H1 (cell line): ENCODE measurements at regions not wholly inside any gene's neighbourhood (a gene's known extent, or its start where the extent isn't known, plus 50 kb on each side); places are given as distances from the start of the nearest gene placed in this dataset.

ENCODE experiments used
- CTCF ChIA-PET: fragments of 300-600 bp; sonication (Branson Sonifier 250); formaldehyde crosslinking; loops from one replicate; lab custom pipeline; 2021; ENCODE audit not compliant: partially characterized antibody; lab: Charles Lee
- POLR2A ChIA-PET: fragments of 300-600 bp; sonication (Branson Sonifier 250); formaldehyde crosslinking; loops from one replicate; lab custom pipeline; 2021; ENCODE audit warnings: inconsistent platforms; ENCODE audit not compliant: partially characterized antibody; lab: Charles Lee
- DNase-seq, 2 experiments: peaks; one replicate each; pipeline versions ENCODE4 v3.0.0 to v3.0.0-alpha.2; 2010 to 2022; ENCODE audit warnings: low spot score in 2 of 2, low read depth in 1 of 2, mixed read lengths in 1 of 2
- FAIRE-seq: peaks from 2 replicates; lab custom pipeline; 2011; peaks lifted over from hg19 to GRCh38; lab: Jason Lieb, UNC
- H2AFZ ChIP-seq: 2 replicates; pipeline ENCODE4 v1.8.1; 2012; ENCODE audit warnings: low read length, inconsistent platforms
- H2AK5ac ChIP-seq: 2 replicates; pipeline ENCODE4 v1.6.1; 2013; ENCODE audit warnings: low read depth, low read length
- H2BK120ac ChIP-seq: replicated peaks from 2 replicates; pipeline ENCODE3; 2013; ENCODE audit warnings: low read depth, low read length, inconsistent platforms
- H2BK12ac ChIP-seq: 2 replicates; pipeline ENCODE4 v1.6.1; 2013; ENCODE audit warnings: low read depth, low read length
- H2BK15ac ChIP-seq: 2 replicates; pipeline ENCODE4 v1.6.1; 2013; ENCODE audit warnings: low read length
- H2BK20ac ChIP-seq: 2 replicates; pipeline ENCODE4 v1.6.1; 2013; ENCODE audit warnings: low read length
- H2BK5ac ChIP-seq: 2 replicates; pipeline ENCODE4 v1.6.1; 2013; ENCODE audit warnings: low read depth, low read length
- H3K14ac ChIP-seq: 2 replicates; pipeline ENCODE4 v1.6.1; 2013; ENCODE audit warnings: inconsistent platforms; ENCODE audit not compliant: insufficient read length
- H3K18ac ChIP-seq: 2 replicates; pipeline ENCODE4 v1.6.1; 2013; ENCODE audit warnings: low read length; ENCODE audit errors: extremely low read depth
- H3K23ac ChIP-seq: 2 replicates; pipeline ENCODE4 v1.6.1; 2013; ENCODE audit warnings: inconsistent platforms; ENCODE audit not compliant: insufficient read length
- H3K23me2 ChIP-seq: 2 replicates; pipeline ENCODE4 v1.6.1; 2013; ENCODE audit warnings: low read depth, low read length
- H3K27ac ChIP-seq: 2 replicates; pipeline ENCODE4 v1.6.1; 2011; ENCODE audit warnings: low read depth, low read length, inconsistent platforms
- H3K27me3 ChIP-seq, 4 experiments: replicated peaks in 1 of 4; 1 replicate in 1 of 4; 2 replicates in 3 of 4; pipeline versions ENCODE4 v1.6.1 to v1.8.1; 2011 to 2013; ENCODE audit warnings: low read length in 3 of 4, mild to moderate bottlenecking in 3 of 4, inconsistent platforms in 2 of 4, mixed read lengths in 2 of 4, moderate library complexity in 1 of 4; ENCODE audit not compliant: control insufficient read depth in 3 of 4, insufficient read depth in 3 of 4; ENCODE audit errors: extremely low read depth in 1 of 4
- H3K36me3 ChIP-seq, 4 experiments: 2 replicates each; pipeline versions ENCODE4 v1.6.1 to v1.8.1; 2011 to 2013; ENCODE audit warnings: mild to moderate bottlenecking in 4 of 4, low read length in 3 of 4, moderate library complexity in 2 of 4, control low read depth in 1 of 4, inconsistent platforms in 1 of 4; ENCODE audit not compliant: insufficient read depth in 4 of 4, control insufficient read depth in 2 of 4
- H3K4ac ChIP-seq: replicated peaks from 2 replicates; pipeline ENCODE3; 2013; ENCODE audit warnings: low read length, low read depth, mixed read lengths, inconsistent platforms; ENCODE audit not compliant: insufficient read length
- H3K4me1 ChIP-seq, 4 experiments: replicated peaks in 1 of 4; 1 replicate in 1 of 4; 2 replicates in 3 of 4; pipeline versions ENCODE4 v1.6.1 to v1.8.1; 2011 to 2013; ENCODE audit warnings: low read length in 3 of 4, inconsistent platforms in 2 of 4, mixed read lengths in 1 of 4; ENCODE audit not compliant: insufficient read depth in 4 of 4, control insufficient read depth in 3 of 4
- H3K4me2 ChIP-seq, 2 experiments: 2 replicates each; pipeline versions ENCODE4 v1.6.1 to v1.8.1; 2011 to 2013; ENCODE audit warnings: low read depth in 2 of 2, low read length in 2 of 2, control low read depth in 1 of 2, inconsistent platforms in 1 of 2, mild to moderate bottlenecking in 1 of 2; ENCODE audit not compliant: insufficient read depth in 1 of 2
- H3K4me3 ChIP-seq, 4 experiments: fragments of 200-600, 300-600 bp in 1 of 4; sonication (generic), shearing (Covaris generic), sonication (Bioruptor Twin) in 1 of 4; 2 replicates each; pipeline versions ENCODE4 v1.5.1 to v1.8.1; 2011 to 2016; ENCODE audit warnings: low read length in 4 of 4, low read depth in 3 of 4, control low read depth in 2 of 4, inconsistent platforms in 2 of 4, mild to moderate bottlenecking in 2 of 4, mixed read lengths in 1 of 4, moderate library complexity in 1 of 4; ENCODE audit not compliant: insufficient read depth in 2 of 4; ENCODE audit errors: extremely low read depth in 1 of 4
- H3K56ac ChIP-seq: replicated peaks from 2 replicates; pipeline ENCODE3; 2013; ENCODE audit warnings: low read depth, mild to moderate bottlenecking, mixed read lengths, low read length, inconsistent platforms; ENCODE audit not compliant: insufficient read length
- H3K79me1 ChIP-seq: 2 replicates; pipeline ENCODE4 v1.6.1; 2013; ENCODE audit warnings: low read depth, low read length, control low read depth
- H3K79me2 ChIP-seq, 2 experiments: 2 replicates each; pipeline versions ENCODE4 v1.6.1 to v1.8.1; 2012 to 2013; ENCODE audit warnings: low read length in 2 of 2, mild to moderate bottlenecking in 2 of 2, inconsistent platforms in 1 of 2; ENCODE audit not compliant: insufficient read depth in 2 of 2, control insufficient read depth in 1 of 2
- H3K9ac ChIP-seq, 4 experiments: replicated peaks in 1 of 4; 1 replicate in 1 of 4; 2 replicates in 3 of 4; pipeline versions ENCODE4 v1.6.1 to v1.8.1; 2011 to 2013; ENCODE audit warnings: low read depth in 3 of 4, low read length in 3 of 4, control low read depth in 2 of 4, mild to moderate bottlenecking in 2 of 4, moderate library complexity in 2 of 4, inconsistent platforms in 1 of 4; ENCODE audit errors: extremely low read depth in 1 of 4
- H3K9me3 ChIP-seq, 2 experiments: 2 replicates each; pipeline versions ENCODE4 v1.6.1 to v1.8.1; 2012 to 2013; ENCODE audit warnings: mild to moderate bottlenecking in 2 of 2, moderate library complexity in 2 of 2, control low read depth in 1 of 2, inconsistent platforms in 1 of 2, low read depth in 1 of 2, low read length in 1 of 2, mixed read lengths in 1 of 2; ENCODE audit not compliant: insufficient read depth in 2 of 2
- H4K20me1 ChIP-seq, 2 experiments: replicated peaks in 1 of 2; 2 replicates each; pipeline versions ENCODE3 to v1.8.1; 2011 to 2013; ENCODE audit warnings: inconsistent platforms in 2 of 2, low read length in 2 of 2, mild to moderate bottlenecking in 1 of 2; ENCODE audit not compliant: insufficient read depth in 2 of 2, control insufficient read depth in 1 of 2
- H4K5ac ChIP-seq: 2 replicates; pipeline ENCODE4 v1.6.1; 2013; ENCODE audit warnings: low read length, low read depth, mixed read lengths, inconsistent platforms; ENCODE audit not compliant: insufficient read length
- H4K8ac ChIP-seq: 2 replicates; pipeline ENCODE4 v1.8.0; 2013; ENCODE audit warnings: mild to moderate bottlenecking, moderate library complexity, low read length, inconsistent platforms; ENCODE audit not compliant: insufficient read depth; ENCODE audit errors: extremely low read depth
- H4K91ac ChIP-seq: replicated peaks from 2 replicates; pipeline ENCODE3; 2013; ENCODE audit warnings: low read length, mixed read lengths, inconsistent platforms; ENCODE audit not compliant: insufficient read length
- ASH2L ChIP-seq: fragments of 200-600, 300-600 bp; sonication (generic); IDR thresholded peaks from one replicate; pipeline ENCODE4 v1.7.1; 2017; ENCODE audit warnings: low read length
- BRCA1 ChIP-seq: IDR thresholded peaks from 2 replicates; pipeline ENCODE4 v1.6.1; 2012; ENCODE audit warnings: low read depth, low read length, improper control_type of control experiment
- CHD1 ChIP-seq: IDR thresholded peaks from 2 replicates; pipeline ENCODE4 v1.6.1; 2012; ENCODE audit warnings: low read depth, low read length, improper control_type of control experiment
- FOSL1 ChIP-seq: IDR thresholded peaks from 2 replicates; pipeline ENCODE4 v1.6.1; 2011; ENCODE audit warnings: mild to moderate bottlenecking, low read depth, low read length, moderate library complexity; ENCODE audit not compliant: insufficient read depth
- MAFK ChIP-seq: IDR thresholded peaks from 2 replicates; pipeline ENCODE4 v1.6.1; 2012; ENCODE audit warnings: low read depth, mild to moderate bottlenecking, improper control_type of control experiment, low read length
- POU5F1 ChIP-seq: IDR thresholded peaks from 2 replicates; pipeline ENCODE4 v1.6.1; 2011; ENCODE audit warnings: low read depth, mild to moderate bottlenecking, low read length, moderate library complexity
- RBBP5 ChIP-seq: IDR thresholded peaks from 2 replicates; pipeline ENCODE4 v1.7.1; 2012; ENCODE audit warnings: low read depth, mild to moderate bottlenecking, inconsistent platforms, low read length, moderate library complexity, borderline replicate concordance
- SIN3A ChIP-seq, 2 experiments: IDR thresholded peaks in 1 of 2; conservative IDR thresholded peaks in 1 of 2; 2 replicates each; pipeline ENCODE4 v1.6.1; 2011 to 2012; ENCODE audit warnings: low read length in 2 of 2, improper control_type of control experiment in 1 of 2, low read depth in 1 of 2, mild to moderate bottlenecking in 1 of 2
- SIX5 ChIP-seq: IDR thresholded peaks from 2 replicates; pipeline ENCODE4 v1.6.1; 2011; ENCODE audit warnings: mild to moderate bottlenecking, low read depth, low read length
- SP2 ChIP-seq: IDR thresholded peaks from 2 replicates; pipeline ENCODE4 v1.6.1; 2012; ENCODE audit warnings: mild to moderate bottlenecking, low read length, inconsistent platforms
- TAF1 ChIP-seq: IDR thresholded peaks from 2 replicates; pipeline ENCODE4 v1.6.1; 2011; ENCODE audit warnings: mild to moderate bottlenecking, low read depth, low read length
- TAF7 ChIP-seq: optimal IDR thresholded peaks from 2 replicates; pipeline ENCODE3; 2011; ENCODE audit warnings: low read depth, mild to moderate bottlenecking, inconsistent platforms, low read length, moderate library complexity, borderline replicate concordance
- TBP ChIP-seq: IDR thresholded peaks from 2 replicates; pipeline ENCODE4 v1.6.1; 2011; ENCODE audit warnings: low read depth, low read length, improper control_type of control experiment
- TCF12 ChIP-seq: IDR thresholded peaks from 2 replicates; pipeline ENCODE4 v1.6.1; 2011; ENCODE audit warnings: low read depth, mild to moderate bottlenecking, low read length
- WGBS, 2 experiments: shearing (Covaris generic) in 1 of 2; methylation state at CpG; one replicate each; pipeline versions ENCODE4 v1.1.6 to v1.1.7; 2013 to 2015; ENCODE audit warnings: low lambda C conversion rate in 2 of 2, mixed read lengths in 2 of 2, inconsistent platforms in 1 of 2, low coverage in 1 of 2, missing lambda C conversion rate in 1 of 2; ENCODE audit not compliant: insufficient replicate concordance in 2 of 2, insufficient coverage in 1 of 2, insufficient read length in 1 of 2; ENCODE audit errors: extremely low coverage in 1 of 2, missing lambda C conversion rate in 1 of 2; 5-methylcytosine and 5-hydroxymethylcytosine counted together

DNA sequence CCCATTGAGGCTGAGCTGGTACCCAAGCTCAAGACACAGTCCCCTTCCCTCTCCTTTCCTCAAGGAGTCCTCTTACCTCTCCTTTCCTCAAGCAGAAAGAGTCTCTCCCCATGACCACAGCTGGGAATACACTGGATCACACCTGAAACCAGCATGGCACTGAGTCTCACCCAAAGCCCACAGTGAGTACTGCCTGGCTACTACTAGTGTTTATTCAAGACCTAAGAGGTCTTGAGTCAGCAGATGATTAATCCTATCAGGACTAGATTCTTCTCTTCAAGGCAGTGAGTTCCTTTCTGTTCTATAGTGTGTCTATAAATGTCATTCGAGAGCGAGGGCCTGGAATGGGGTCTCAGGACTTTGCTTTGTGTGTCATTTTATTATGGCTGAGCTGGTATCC lies 111.4 kb downstream of the METTL4 start:
- Histone ChIP-seq H2AK5ac (no peak overlapping the region), H3K23ac (no peak overlapping the region), H4K20me1 (no peaks in the 10 kb centered on the region), H2AFZ (no peak overlapping the region), H3K9me3 (peaks cover 0 to 3% of the 10 kb centered on the region in 2 experiments; a peak in 1 of 4 replicates), H2BK5ac (no peak overlapping the region), H3K4me1 (no peaks in the 10 kb centered on the region), H3K79me1 (no peaks in the 10 kb centered on the region; the same call in 1 of the 2 replicates), H2BK20ac (no peak overlapping the region), H2BK120ac (no peak overlapping the region), H3K14ac (no peak overlapping the region), H4K8ac (no peak overlapping the region), H3K27me3 (no peaks in the 10 kb centered on the region), H3K56ac (no peak overlapping the region), H3K4ac (no peak overlapping the region), H3K4me3 (no peak overlapping the region), H3K36me3 (no peaks in the 10 kb centered on the region), H3K4me2 (no peak overlapping the region), H3K23me2 (no peaks in the 10 kb centered on the region), H2BK15ac (no peak overlapping the region), H4K91ac (no peak overlapping the region), H3K27ac (no peak overlapping the region), H3K18ac (no peak overlapping the region), H3K9ac (no peak overlapping the region), H4K5ac (no peak overlapping the region), H2BK12ac (no peak overlapping the region), H3K79me2 (no peaks in the 10 kb centered on the region)
- 92% methylated on average over 2 of the region's 2 CpGs; no CpG with 5 or more reads in 1 of the 2 experiments for WGBS, 2 experiments
- no peak for DNase-seq
- TF ChIP-seq SIX5 (no peak), CHD1 (no peak), FOSL1 (no peak), BRCA1 (no peak), SIN3A (conservative IDR thresholded peaks at IDR 0.05 in 1 of 2, IDR thresholded peaks at IDR 0.05 in 1 of 2; ENCODE audit: low read depth in 1 of 2, low read length in 2 of 2) (no peak), POU5F1 (no peak), SP2 (no peak), TAF1 (no peak), ASH2L (no peak), TAF7 (no peak), RBBP5 (no peak), MAFK (no peak), TBP (no peak), TCF12 (no peak)
- CTCF ChIA-PET: interaction anchor here (0.6 to 1.7 kb wide), 3 partner anchors 9 to 14 kb away, joined by 3 to 4 read pairs (median 4); no protein-coding TSS in a partner anchor
- no peak for FAIRE-seq
- POLR2A ChIA-PET: interaction anchor here (0.6 kb wide), 1 partner anchor 772 kb away, joined by 3 read pairs; no protein-coding TSS in a partner anchor
